K562 (cell line): ENCODE measurements at regions not wholly inside any gene's neighbourhood (a gene's known extent, or its start where the extent isn't known, plus 50 kb on each side); places are given as distances from the start of the nearest gene placed in this dataset.
A peak's percentile ranks its signal among the peaks of the same experiment; 100 is the strongest.
"Not testable (repeated sequence)": the region's sequence is repeated elsewhere in the genome, so short reads cannot be mapped to it uniquely, and the experiment has no call there.

Source experiments
- ATAC-seq: fragments of 200-7000 bp; cut with Tn5 transposase; 3 replicates; pipeline ENCODE4 v1.9.1; 2020; ENCODE audit warnings: moderate library complexity
- BruUV-seq: library from RNA; stranded (reverse); fragments of 400-500 nt; replicated peaks from 2 replicates; lab custom pipeline; 2021; lab: Mats Ljungman, UMichigan
- CTCF ChIA-PET: fragments of 300-600 bp; formaldehyde crosslinking; extraction: SDS; loops from one replicate; lab custom pipeline; 2021; ENCODE audit warnings: low intra/inter-chr PET ratio; lab: Yijun Ruan, JAX
- POLR2A ChIA-PET: fragments of 300-600, 350-650 bp; sonication (Branson Sonifier 250); formaldehyde crosslinking; extraction: SDS; loops from one replicate; lab custom pipeline; 2021; ENCODE audit warnings: antibody characterized with exemption, inconsistent platforms; lab: Yijun Ruan, JAX
- DNase-seq, 4 experiments: peaks; one replicate each; pipeline versions ENCODE4 v3.0.0 to v3.0.0-alpha.2; 2011 to 2018; ENCODE audit warnings: low spot score in 3 of 4, mixed read lengths in 3 of 4; ENCODE audit errors: extremely low read depth in 1 of 4
- FAIRE-seq: peaks from 2 replicates; lab custom pipeline; 2011; peaks lifted over from hg19 to GRCh38; lab: Jason Lieb, UNC
- H2AFZ ChIP-seq: 2 replicates; pipeline ENCODE4 v1.6.0; 2011; ENCODE audit warnings: low read depth, low read length, control low read depth, inconsistent platforms
- H3K27ac ChIP-seq: fragments of 200-600 bp; 3 replicates; pipeline ENCODE4 v1.8.0; 2011; ENCODE audit warnings: low read depth, mild to moderate bottlenecking, control low read depth, inconsistent platforms, low read length, moderate library complexity, mixed read lengths; ENCODE audit errors: extremely low read depth
- H3K27me3 ChIP-seq, 2 experiments: fragments of 300-600 bp in 1 of 2; 2 replicates in 1 of 2; 3 replicates in 1 of 2; pipeline versions ENCODE4 v1.6.0 to v1.8.0; 2011; ENCODE audit warnings: inconsistent platforms in 2 of 2, low read length in 2 of 2, mild to moderate bottlenecking in 1 of 2, mixed read lengths in 1 of 2, moderate library complexity in 1 of 2; ENCODE audit not compliant: control insufficient read depth in 2 of 2, insufficient read depth in 2 of 2
- H3K36me3 ChIP-seq: fragments of 300-600 bp; 3 replicates; pipeline ENCODE4 v1.8.0; 2011; ENCODE audit warnings: mild to moderate bottlenecking, low read length, inconsistent platforms; ENCODE audit not compliant: control insufficient read depth, insufficient read depth
- H3K4me1 ChIP-seq, 2 experiments: fragments of 200-600 bp in 1 of 2; replicated peaks in 1 of 2; 2 replicates in 1 of 2; 3 replicates in 1 of 2; pipeline versions ENCODE4 v1.5.1 to v1.8.0; 2011; ENCODE audit warnings: inconsistent platforms in 2 of 2, low read length in 2 of 2, mild to moderate bottlenecking in 1 of 2, mixed read lengths in 1 of 2, moderate library complexity in 1 of 2; ENCODE audit not compliant: control insufficient read depth in 2 of 2, insufficient read depth in 2 of 2
- H3K4me2 ChIP-seq: 2 replicates; pipeline ENCODE4 v1.6.1; 2011; ENCODE audit warnings: low read length, control low read depth, inconsistent platforms, mixed read lengths; ENCODE audit not compliant: insufficient read depth
- H3K4me3 ChIP-seq: fragments of 200-600 bp; sonication (generic), shearing (Covaris generic); 2 replicates; pipeline ENCODE4 v1.5.1; 2016; ENCODE audit warnings: control low read depth, inconsistent platforms
- H3K79me2 ChIP-seq: fragments of 200-600 bp; 3 replicates; pipeline ENCODE4 v1.8.0; 2011; ENCODE audit warnings: low read length, inconsistent platforms; ENCODE audit not compliant: control insufficient read depth, insufficient read depth
- H3K9ac ChIP-seq, 2 experiments: 2 replicates each; pipeline versions ENCODE4 v1.6.0 to v1.6.1; 2011; ENCODE audit warnings: low read depth in 2 of 2, low read length in 2 of 2, control low read depth in 1 of 2, inconsistent platforms in 1 of 2, mild to moderate bottlenecking in 1 of 2, mixed read lengths in 1 of 2; ENCODE audit not compliant: insufficient read depth in 1 of 2
- H3K9me1 ChIP-seq: one replicate; pipeline ENCODE4 v1.6.0; 2011; ENCODE audit warnings: inconsistent platforms, mild to moderate bottlenecking, low read length, moderate library complexity; ENCODE audit not compliant: control insufficient read depth, insufficient read depth
- H3K9me3 ChIP-seq: replicated peaks from 2 replicates; pipeline ENCODE4 v1.5.1; 2011; ENCODE audit warnings: low read depth, low read length, inconsistent platforms; ENCODE audit not compliant: control insufficient read depth, insufficient read depth
- H4K20me1 ChIP-seq: replicated peaks from 2 replicates; pipeline ENCODE4 v1.6.1; 2011; ENCODE audit warnings: low read length, inconsistent platforms, mixed read lengths; ENCODE audit not compliant: control insufficient read depth, insufficient read depth
- L3MBTL2 ChIP-seq: fragments of 450-650 bp; IDR thresholded peaks from 2 replicates; pipeline ENCODE4 v1.6.1; 2016; ENCODE audit warnings: mild to moderate bottlenecking, moderate library complexity
- TEAD1 ChIP-seq, 2 experiments: fragments of 450-650 bp in 1 of 2; sonication (generic) in 1 of 2; formaldehyde crosslinking; IDR thresholded peaks; 2 replicates each; pipeline versions ENCODE4 v1.4.0 to v1.8.0; 2020 to 2022; ENCODE audit warnings: mild to moderate bottlenecking in 2 of 2, missing genetic modification reagents in 1 of 2
- WGBS: fragments of 100-300 bp; shearing (Covaris generic); methylation state at CpG from one replicate; pipeline ENCODE4 v1.1.6; 2016; ENCODE audit warnings: low coverage, mixed read lengths; ENCODE audit not compliant: insufficient coverage; ENCODE audit errors: missing lambda C conversion rate; 5-methylcytosine and 5-hydroxymethylcytosine counted together
- in situ Hi-C: fragments of 300-500 bp; cut with MboI; formaldehyde crosslinking; loops from 4 replicates; pipeline ENCODE4 v1.15.0; 2018; ENCODE audit warnings: inconsistent platforms, mixed read lengths
- intact Hi-C: fragments of 100-400 bp; cut with micrococcal nuclease; formaldehyde crosslinking; loops from 2 replicates; pipeline ENCODE4 v1.14.2; 2022
- TF ChIP-seq, protein P1 (sequence below): fragments of 450-650 bp; IDR thresholded peaks from 2 replicates; pipeline ENCODE4 v1.6.1; 2016; ENCODE audit warnings: mild to moderate bottlenecking, moderate library complexity

GRCh38 chr1:120951100-120951499 lies 61.5 kb downstream of the PPIAL4A start:
- 59% methylated on average over 4 of the region's 4 CpGs for WGBS
- H3K36me3 ChIP-seq, H4K20me1 ChIP-seq, H3K27ac ChIP-seq, ATAC-seq, H3K4me1 ChIP-seq, CTCF ChIA-PET, FAIRE-seq, H3K9me1 ChIP-seq, H3K4me3 ChIP-seq, H2AFZ ChIP-seq, H3K9ac ChIP-seq, H3K9me3 ChIP-seq, BruUV-seq, H3K79me2 ChIP-seq, in situ Hi-C loops, intact Hi-C loops, H3K4me2 ChIP-seq, H3K27me3 ChIP-seq, POLR2A ChIA-PET, DNase-seq: not testable (repeated sequence)
- TF ChIP-seq, protein P1, sequence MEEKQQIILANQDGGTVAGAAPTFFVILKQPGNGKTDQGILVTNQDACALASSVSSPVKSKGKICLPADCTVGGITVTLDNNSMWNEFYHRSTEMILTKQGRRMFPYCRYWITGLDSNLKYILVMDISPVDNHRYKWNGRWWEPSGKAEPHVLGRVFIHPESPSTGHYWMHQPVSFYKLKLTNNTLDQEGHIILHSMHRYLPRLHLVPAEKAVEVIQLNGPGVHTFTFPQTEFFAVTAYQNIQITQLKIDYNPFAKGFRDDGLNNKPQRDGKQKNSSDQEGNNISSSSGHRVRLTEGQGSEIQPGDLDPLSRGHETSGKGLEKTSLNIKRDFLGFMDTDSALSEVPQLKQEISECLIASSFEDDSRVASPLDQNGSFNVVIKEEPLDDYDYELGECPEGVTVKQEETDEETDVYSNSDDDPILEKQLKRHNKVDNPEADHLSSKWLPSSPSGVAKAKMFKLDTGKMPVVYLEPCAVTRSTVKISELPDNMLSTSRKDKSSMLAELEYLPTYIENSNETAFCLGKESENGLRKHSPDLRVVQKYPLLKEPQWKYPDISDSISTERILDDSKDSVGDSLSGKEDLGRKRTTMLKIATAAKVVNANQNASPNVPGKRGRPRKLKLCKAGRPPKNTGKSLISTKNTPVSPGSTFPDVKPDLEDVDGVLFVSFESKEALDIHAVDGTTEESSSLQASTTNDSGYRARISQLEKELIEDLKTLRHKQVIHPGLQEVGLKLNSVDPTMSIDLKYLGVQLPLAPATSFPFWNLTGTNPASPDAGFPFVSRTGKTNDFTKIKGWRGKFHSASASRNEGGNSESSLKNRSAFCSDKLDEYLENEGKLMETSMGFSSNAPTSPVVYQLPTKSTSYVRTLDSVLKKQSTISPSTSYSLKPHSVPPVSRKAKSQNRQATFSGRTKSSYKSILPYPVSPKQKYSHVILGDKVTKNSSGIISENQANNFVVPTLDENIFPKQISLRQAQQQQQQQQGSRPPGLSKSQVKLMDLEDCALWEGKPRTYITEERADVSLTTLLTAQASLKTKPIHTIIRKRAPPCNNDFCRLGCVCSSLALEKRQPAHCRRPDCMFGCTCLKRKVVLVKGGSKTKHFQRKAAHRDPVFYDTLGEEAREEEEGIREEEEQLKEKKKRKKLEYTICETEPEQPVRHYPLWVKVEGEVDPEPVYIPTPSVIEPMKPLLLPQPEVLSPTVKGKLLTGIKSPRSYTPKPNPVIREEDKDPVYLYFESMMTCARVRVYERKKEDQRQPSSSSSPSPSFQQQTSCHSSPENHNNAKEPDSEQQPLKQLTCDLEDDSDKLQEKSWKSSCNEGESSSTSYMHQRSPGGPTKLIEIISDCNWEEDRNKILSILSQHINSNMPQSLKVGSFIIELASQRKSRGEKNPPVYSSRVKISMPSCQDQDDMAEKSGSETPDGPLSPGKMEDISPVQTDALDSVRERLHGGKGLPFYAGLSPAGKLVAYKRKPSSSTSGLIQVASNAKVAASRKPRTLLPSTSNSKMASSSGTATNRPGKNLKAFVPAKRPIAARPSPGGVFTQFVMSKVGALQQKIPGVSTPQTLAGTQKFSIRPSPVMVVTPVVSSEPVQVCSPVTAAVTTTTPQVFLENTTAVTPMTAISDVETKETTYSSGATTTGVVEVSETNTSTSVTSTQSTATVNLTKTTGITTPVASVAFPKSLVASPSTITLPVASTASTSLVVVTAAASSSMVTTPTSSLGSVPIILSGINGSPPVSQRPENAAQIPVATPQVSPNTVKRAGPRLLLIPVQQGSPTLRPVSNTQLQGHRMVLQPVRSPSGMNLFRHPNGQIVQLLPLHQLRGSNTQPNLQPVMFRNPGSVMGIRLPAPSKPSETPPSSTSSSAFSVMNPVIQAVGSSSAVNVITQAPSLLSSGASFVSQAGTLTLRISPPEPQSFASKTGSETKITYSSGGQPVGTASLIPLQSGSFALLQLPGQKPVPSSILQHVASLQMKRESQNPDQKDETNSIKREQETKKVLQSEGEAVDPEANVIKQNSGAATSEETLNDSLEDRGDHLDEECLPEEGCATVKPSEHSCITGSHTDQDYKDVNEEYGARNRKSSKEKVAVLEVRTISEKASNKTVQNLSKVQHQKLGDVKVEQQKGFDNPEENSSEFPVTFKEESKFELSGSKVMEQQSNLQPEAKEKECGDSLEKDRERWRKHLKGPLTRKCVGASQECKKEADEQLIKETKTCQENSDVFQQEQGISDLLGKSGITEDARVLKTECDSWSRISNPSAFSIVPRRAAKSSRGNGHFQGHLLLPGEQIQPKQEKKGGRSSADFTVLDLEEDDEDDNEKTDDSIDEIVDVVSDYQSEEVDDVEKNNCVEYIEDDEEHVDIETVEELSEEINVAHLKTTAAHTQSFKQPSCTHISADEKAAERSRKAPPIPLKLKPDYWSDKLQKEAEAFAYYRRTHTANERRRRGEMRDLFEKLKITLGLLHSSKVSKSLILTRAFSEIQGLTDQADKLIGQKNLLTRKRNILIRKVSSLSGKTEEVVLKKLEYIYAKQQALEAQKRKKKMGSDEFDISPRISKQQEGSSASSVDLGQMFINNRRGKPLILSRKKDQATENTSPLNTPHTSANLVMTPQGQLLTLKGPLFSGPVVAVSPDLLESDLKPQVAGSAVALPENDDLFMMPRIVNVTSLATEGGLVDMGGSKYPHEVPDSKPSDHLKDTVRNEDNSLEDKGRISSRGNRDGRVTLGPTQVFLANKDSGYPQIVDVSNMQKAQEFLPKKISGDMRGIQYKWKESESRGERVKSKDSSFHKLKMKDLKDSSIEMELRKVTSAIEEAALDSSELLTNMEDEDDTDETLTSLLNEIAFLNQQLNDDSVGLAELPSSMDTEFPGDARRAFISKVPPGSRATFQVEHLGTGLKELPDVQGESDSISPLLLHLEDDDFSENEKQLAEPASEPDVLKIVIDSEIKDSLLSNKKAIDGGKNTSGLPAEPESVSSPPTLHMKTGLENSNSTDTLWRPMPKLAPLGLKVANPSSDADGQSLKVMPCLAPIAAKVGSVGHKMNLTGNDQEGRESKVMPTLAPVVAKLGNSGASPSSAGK: peak; percentile 23; the same call in 1 of the 2 replicates
- TF ChIP-seq L3MBTL2 (peak; percentile 69), TEAD1 (CRISPR knock-in tag; IDR thresholded peaks at IDR 0.05) (peak in 1 of 2 experiments; percentile 53; a peak in 1 of 4 replicates)

DNA sequence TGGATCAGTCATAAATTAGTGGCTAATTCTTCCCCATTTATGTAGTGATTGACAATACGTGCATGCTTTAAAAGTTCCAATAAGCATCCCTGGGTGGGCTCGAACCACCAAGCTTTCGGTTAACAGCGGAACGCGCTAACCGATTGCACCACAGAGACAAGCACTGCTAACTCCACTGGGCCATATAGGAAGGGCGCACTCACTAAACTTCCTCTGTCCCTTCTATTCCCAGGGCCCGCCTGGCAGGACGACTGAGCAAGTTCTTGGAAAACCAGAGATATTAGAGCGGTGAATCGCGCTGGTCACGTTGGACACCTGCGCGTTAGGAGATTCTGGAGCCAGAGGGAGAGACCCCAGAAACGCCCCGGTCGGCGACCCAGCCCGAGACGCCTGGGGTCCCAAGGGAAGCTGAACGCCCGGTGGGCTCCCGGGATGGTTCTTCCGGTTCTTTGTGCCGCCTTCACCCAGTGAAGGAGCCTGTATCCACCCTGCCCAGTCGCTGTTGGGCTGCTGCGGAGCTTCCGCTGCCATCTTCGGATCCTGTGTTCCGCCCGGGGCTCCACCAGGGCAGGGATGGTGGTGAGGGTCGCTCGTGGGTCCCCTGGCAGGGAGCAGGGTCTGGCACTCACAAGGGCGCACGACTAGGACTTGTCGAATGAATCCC lies 62.8 kb downstream of the PPIAL4A start:
- H3K4me3 ChIP-seq, H3K9me3 ChIP-seq, H3K9me1 ChIP-seq, H4K20me1 ChIP-seq, in situ Hi-C loops, H3K36me3 ChIP-seq, FAIRE-seq, H3K4me2 ChIP-seq, ATAC-seq, intact Hi-C loops, H3K27ac ChIP-seq, H3K79me2 ChIP-seq, H3K27me3 ChIP-seq, H3K9ac ChIP-seq, H3K4me1 ChIP-seq, DNase-seq, CTCF ChIA-PET, BruUV-seq, POLR2A ChIA-PET, H2AFZ ChIP-seq: not testable (repeated sequence)
- 90% methylated on average over 7 of the region's 38 CpGs for WGBS
